ENCODE measurements at regions not wholly inside any gene's neighbourhood (a gene's known extent, or its start where the extent isn't known, plus 50 kb on each side); places are given as distances from the start of the nearest gene placed in this dataset.

- TF ChIP-seq POLR2AphosphoS5 (IDR thresholded peaks at IDR 0.05; ENCODE audit: insufficient read depth in 1 of 2, low read depth in 1 of 2) (no peak), CTCF (IDR thresholded peaks at IDR 0.05) (no peak)
Measured at GRCh38 chr1:238451781-238452310, 561.1 kb upstream of the ZP4 start.

All from vagina (tissue), 2 donors.